ENCODE measurements at regions not wholly inside any gene's neighbourhood (a gene's known extent, or its start where the extent isn't known, plus 50 kb on each side); places are given as distances from the start of the nearest gene placed in this dataset.

- Mint-ChIP-seq H3K36me3 (no peaks in the 10 kb centered on the region), H3K27ac (no peak overlapping the region), H3K4me1 (no peaks in the 10 kb centered on the region), H3K9me3 (no peaks in the 10 kb centered on the region), H3K27me3 (peaks cover 20% of the 10 kb centered on the region), H3K4me3 (no peak overlapping the region)
- no peak for DNase-seq
Measured at GRCh38 chr15:39192351-39192750, 388.5 kb upstream of the THBS1 start.

GRCh38 chr15:39192979-39193560, 387.8 kb upstream of the THBS1 start:
- no peaks in the 10 kb centered on the region for H3K4me1 Mint-ChIP-seq
- H3K27ac Mint-ChIP-seq: no peak overlapping the region
- no peaks in the 10 kb centered on the region for H3K36me3 Mint-ChIP-seq
- H3K9me3 Mint-ChIP-seq: no peaks in the 10 kb centered on the region
- peaks cover 15% of the 10 kb centered on the region for H3K27me3 Mint-ChIP-seq
- DNase-seq: no peak
- H3K4me3 Mint-ChIP-seq: no peak overlapping the region

GRCh38 chr15:39193611-39194010, 387.3 kb upstream of the THBS1 start:
- H3K27me3 Mint-ChIP-seq: peaks cover 15% of the 10 kb centered on the region
- H3K36me3 Mint-ChIP-seq: no peaks in the 10 kb centered on the region
- no peak overlapping the region for H3K4me3 Mint-ChIP-seq
- no peaks in the 10 kb centered on the region for H3K9me3 Mint-ChIP-seq
- H3K4me1 Mint-ChIP-seq: no peaks in the 10 kb centered on the region
- H3K27ac Mint-ChIP-seq: no peak overlapping the region
- DNase-seq: no peak

DNA sequence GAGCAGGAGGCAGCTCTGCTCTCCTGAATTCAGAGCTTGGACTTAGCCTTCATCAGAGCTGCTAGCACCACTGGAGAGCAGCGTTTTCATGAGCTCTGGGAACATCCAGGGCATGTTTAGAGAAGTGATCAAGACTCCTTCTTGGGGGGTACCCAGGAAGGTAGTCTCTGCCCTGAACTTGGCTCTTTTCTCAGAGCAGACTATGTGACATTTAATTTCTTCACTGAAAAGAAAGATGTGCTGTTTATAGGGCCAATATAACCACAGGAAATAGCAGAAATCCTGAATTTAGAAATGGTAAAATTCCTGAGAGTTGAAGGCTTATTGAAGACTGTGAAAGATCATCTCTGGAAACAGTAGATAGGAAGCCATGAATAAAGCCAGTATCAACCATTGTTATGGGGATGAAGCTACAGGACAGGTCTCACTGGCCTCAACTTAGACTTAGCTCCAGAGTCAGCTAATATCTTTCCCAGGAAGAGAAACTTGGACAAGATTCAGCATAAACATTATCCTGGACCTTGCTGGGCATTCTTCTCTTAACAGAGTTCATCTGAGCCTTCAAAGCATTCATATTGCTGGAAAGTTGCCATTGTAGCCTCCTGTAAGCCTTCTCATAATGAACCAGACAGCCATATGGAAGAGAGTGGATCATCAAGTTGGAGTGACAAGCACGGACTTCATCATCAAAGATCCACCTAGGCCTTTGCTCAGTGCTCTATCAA, 386.6 kb upstream of the THBS1 start:
- Mint-ChIP-seq H3K36me3 (no peaks in the 10 kb centered on the region), H3K4me1 (no peaks in the 10 kb centered on the region), H3K9me3 (no peaks in the 10 kb centered on the region), H3K27me3 (peaks cover 19% of the 10 kb centered on the region), H3K4me3 (no peak overlapping the region), H3K27ac (no peak overlapping the region)
- no peak for DNase-seq

DNA sequence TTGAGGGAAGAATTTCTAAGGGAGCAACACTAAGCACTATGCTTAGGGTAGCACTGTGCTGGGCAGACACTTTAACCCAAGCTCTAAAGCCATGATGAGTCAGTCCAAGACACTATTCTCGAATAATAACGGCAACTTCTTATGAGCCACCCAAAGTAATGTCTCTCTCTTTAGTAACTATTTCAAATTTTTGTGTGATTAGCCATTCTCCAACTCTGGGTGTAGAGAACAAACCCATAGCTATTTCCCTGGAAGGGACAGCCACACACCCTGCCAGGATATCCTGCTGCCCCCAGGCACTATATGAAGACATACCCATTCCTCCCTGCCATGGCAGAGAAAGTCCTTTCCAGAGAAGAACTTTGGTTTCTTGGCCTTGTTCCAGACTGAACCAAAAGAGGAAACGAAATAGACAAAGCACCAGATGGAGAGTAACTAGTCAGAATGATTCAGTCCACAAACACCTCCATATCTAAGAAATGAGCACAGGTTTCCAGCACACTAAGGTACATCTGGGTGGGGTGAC, 384.9 kb upstream of the THBS1 start:
- H3K9me3 Mint-ChIP-seq: no peaks in the 10 kb centered on the region
- H3K4me1 Mint-ChIP-seq: no peaks in the 10 kb centered on the region
- H3K27me3 Mint-ChIP-seq: peaks cover 18% of the 10 kb centered on the region
- no peak overlapping the region for H3K27ac Mint-ChIP-seq
- DNase-seq: no peak
- H3K36me3 Mint-ChIP-seq: no peaks in the 10 kb centered on the region
- no peak overlapping the region for H3K4me3 Mint-ChIP-seq

DNA sequence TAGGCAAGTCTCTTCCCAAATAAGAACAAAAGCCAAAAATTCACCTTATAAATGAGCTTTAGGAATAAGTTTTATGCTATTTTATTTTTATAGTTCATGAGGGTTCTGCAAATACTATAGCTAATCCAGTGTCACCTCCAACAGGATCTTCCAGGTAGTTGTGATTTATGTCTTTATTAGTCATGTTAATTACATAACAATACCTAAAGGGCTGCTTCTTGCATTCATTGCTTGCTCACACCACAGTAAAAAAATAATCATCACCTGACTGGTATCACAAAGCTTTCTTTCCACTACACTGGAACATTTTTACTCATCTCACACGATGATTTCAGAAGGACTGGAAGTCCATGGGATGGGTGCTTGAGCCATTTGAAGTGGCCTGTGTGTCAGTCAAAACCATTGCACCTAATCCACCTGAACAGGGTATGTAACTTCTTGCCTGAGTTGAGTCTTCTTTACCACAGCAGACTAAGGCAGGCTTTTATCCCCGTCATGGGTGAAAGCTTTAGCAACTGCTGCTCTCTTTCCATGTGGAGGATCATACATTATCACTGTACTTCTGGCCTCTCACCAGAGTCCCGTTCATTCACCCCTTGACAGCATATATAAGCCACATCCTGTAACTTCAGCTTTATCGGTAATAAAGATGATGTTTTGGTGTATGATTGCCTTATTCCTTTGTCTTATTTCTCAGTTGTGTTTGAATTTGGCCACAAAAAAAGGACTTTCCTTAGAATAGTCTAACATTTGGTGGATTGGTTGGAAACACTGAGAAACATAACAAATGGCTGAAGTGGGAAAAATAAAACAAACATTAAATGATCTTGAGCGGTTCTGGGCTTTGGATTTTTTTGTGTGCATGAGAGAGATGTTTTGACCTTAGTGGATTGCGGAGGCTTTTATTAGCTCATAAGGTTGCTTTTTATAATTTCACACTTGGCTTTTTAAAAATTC, 382.6 kb upstream of the THBS1 start:
- Mint-ChIP-seq H3K27ac (no peak overlapping the region), H3K27me3 (peaks cover 14% of the 10 kb centered on the region), H3K9me3 (no peaks in the 10 kb centered on the region), H3K4me3 (no peak overlapping the region), H3K4me1 (no peaks in the 10 kb centered on the region), H3K36me3 (no peaks in the 10 kb centered on the region)
- no peak for DNase-seq

- H3K4me1 Mint-ChIP-seq: no peaks in the 10 kb centered on the region
- no peak for DNase-seq
- no peak overlapping the region for H3K27ac Mint-ChIP-seq
- no peak overlapping the region for H3K4me3 Mint-ChIP-seq
- H3K27me3 Mint-ChIP-seq: peaks cover 15% of the 10 kb centered on the region
- no peaks in the 10 kb centered on the region for H3K9me3 Mint-ChIP-seq
- H3K36me3 Mint-ChIP-seq: no peaks in the 10 kb centered on the region
Measured at GRCh38 chr15:39199076-39199475, 381.8 kb upstream of the THBS1 start.

DNA sequence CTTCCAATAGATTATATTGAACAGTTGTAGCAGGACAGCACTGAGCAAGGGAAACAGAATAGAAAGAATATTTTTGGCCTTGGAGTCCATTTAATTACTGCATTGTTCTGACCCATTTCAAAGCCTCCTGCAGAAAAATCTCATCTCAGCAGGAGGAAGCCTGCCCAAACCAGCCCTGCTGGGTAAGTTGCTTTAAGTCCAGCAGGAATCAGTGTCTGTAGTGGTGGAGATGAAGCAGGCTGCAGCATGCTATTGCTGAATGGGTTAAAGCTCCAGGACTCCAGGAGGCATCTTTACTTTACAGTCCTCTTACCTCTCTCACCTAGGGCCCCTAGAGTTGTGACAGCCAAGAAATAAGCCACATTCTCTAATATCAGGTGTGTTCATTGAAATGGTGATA, 380.3 kb upstream of the THBS1 start:
- no peak for DNase-seq
- H3K27ac Mint-ChIP-seq: no peak overlapping the region
- H3K9me3 Mint-ChIP-seq: no peaks in the 10 kb centered on the region
- no peak overlapping the region for H3K4me3 Mint-ChIP-seq
- no peaks in the 10 kb centered on the region for H3K36me3 Mint-ChIP-seq
- peaks cover 12% of the 10 kb centered on the region for H3K27me3 Mint-ChIP-seq
- no peaks in the 10 kb centered on the region for H3K4me1 Mint-ChIP-seq

- Mint-ChIP-seq H3K27ac (no peak overlapping the region), H3K9me3 (no peaks in the 10 kb centered on the region), H3K27me3 (peaks cover 11% of the 10 kb centered on the region), H3K4me3 (no peak overlapping the region), H3K36me3 (no peaks in the 10 kb centered on the region), H3K4me1 (no peaks in the 10 kb centered on the region)
- DNase-seq: no peak
Measured at GRCh38 chr15:39202641-39203040, 378.2 kb upstream of the THBS1 start.

DNA sequence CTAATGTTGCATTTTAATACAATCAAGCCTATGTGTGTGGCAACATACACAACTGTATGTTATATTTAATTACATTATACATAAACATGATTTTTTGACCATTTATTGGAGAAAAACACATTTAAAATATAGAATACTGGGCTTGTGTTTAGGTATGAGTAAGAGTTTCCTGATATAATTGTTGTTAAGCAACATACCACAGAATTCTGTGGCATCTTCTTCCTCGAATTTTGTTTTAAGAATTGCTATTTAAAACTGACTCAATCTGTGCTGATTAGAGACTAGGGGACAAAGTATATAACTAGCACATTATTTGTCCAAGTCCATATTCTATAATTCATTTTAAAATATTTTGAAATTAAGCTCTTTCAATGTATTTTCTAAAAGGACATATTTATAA, 376.8 kb upstream of the THBS1 start:
- Mint-ChIP-seq H3K4me3 (no peak overlapping the region), H3K27ac (no peak overlapping the region), H3K4me1 (no peaks in the 10 kb centered on the region), H3K27me3 (peaks cover 9% of the 10 kb centered on the region), H3K9me3 (no peaks in the 10 kb centered on the region), H3K36me3 (no peaks in the 10 kb centered on the region)
- no peak for DNase-seq

DNA sequence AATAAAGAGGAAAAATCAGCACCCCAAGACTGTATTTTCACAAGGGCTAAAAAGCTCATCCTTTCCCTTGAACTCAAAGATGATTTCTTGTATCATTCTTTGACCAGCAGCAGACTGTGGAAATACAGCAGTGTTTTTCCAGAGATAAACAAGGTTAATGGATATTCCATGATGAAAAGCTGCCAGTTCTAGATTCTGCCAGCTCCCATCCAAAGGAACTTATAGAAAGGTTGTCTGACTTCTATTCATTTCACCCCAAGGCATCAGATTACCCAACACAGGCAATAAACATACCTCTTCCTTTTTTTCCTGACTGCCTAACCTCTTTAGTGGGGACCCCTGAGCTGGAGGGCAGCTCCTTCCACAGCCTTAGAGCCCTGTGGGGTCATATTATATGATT, 375.8 kb upstream of the THBS1 start:
- H3K27me3 Mint-ChIP-seq: peaks cover 7% of the 10 kb centered on the region
- no peaks in the 10 kb centered on the region for H3K36me3 Mint-ChIP-seq
- no peak overlapping the region for H3K27ac Mint-ChIP-seq
- no peak for DNase-seq
- no peak overlapping the region for H3K4me3 Mint-ChIP-seq
- H3K9me3 Mint-ChIP-seq: no peaks in the 10 kb centered on the region
- H3K4me1 Mint-ChIP-seq: no peaks in the 10 kb centered on the region

- Mint-ChIP-seq H3K9me3 (no peaks in the 10 kb centered on the region), H3K27ac (no peak overlapping the region), H3K27me3 (peaks cover 7% of the 10 kb centered on the region), H3K36me3 (no peaks in the 10 kb centered on the region), H3K4me3 (no peak overlapping the region), H3K4me1 (no peaks in the 10 kb centered on the region)
- DNase-seq: no peak
Measured at GRCh38 chr15:39205506-39206371, 375.1 kb upstream of the THBS1 start.

DNA sequence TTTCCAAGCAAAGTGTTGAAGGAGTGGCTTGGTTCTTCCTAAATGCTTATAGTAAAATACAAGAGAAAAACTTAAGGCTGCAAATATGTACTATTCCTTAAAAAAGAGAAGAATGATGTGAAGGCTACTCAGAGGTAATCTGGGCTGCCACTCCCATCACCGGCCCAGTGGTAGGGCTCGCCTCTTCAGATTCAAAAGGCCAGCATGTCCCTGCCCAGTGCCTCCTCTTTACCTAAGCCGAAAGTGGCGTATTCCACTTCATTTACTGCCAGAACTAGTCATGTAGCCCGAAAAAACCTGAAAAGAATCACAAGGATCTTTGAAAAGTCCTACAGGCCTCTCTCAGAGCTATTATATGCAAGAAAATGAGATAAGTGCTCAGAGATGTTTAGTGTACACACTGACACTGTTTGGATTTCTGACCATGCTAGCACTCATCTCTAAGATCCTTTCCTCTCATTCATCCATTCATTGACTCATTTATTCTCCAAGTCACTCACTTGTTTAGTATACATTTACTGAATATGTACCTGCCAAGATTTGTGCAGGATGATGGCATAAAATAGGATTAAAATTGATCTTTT, 373.3 kb upstream of the THBS1 start:
- H3K27ac Mint-ChIP-seq: no peak overlapping the region
- no peak for DNase-seq
- H3K4me1 Mint-ChIP-seq: no peaks in the 10 kb centered on the region
- H3K4me3 Mint-ChIP-seq: no peak overlapping the region
- no peaks in the 10 kb centered on the region for H3K36me3 Mint-ChIP-seq
- peaks cover 7% of the 10 kb centered on the region for H3K27me3 Mint-ChIP-seq
- peaks cover 8% of the 10 kb centered on the region for H3K9me3 Mint-ChIP-seq

DNA sequence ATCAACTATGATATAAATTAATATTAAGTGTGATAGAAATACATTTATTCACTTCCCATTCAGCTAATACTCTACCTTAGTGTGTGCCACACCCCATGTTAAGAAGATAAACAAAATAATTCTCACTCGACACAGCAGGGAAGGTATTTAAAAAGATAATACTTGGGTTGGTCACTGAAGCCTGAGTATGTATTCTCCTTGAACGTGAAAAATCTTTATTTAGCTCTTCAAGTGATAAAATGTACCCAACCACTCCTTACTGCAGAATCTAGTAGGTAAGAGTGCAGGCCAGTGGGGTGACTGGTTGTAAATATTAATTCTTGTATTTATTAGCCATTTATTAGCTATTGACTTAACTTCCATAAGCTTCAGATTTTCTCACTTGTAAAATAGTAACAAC, 372.7 kb upstream of the THBS1 start:
- Mint-ChIP-seq H3K4me1 (no peaks in the 10 kb centered on the region), H3K27me3 (peaks cover 5% of the 10 kb centered on the region), H3K36me3 (no peaks in the 10 kb centered on the region), H3K27ac (no peak overlapping the region), H3K4me3 (no peak overlapping the region), H3K9me3 (peaks cover 10% of the 10 kb centered on the region)
- no peak for DNase-seq
